ENCODE measurements at regions not wholly inside any gene's neighbourhood (a gene's known extent, or its start where the extent isn't known, plus 50 kb on each side); places are given as distances from the start of the nearest gene placed in this dataset.

- ChIA-PET POLR2A (interaction anchor here (0.7 kb wide), 1 partner anchor 556 kb away, joined by 3 read pairs; no protein-coding TSS in a partner anchor), CTCF (no interaction called here)
- Mint-ChIP-seq H3K27ac (ENCODE audit: low read depth, unreplicated experiment) (no peak overlapping the region), H3K36me3 (ENCODE audit: insufficient read depth, unreplicated experiment) (no peaks in the 10 kb centered on the region), H3K4me1 (ENCODE audit: insufficient read depth, unreplicated experiment) (peaks cover 19% of the 10 kb centered on the region), H3K27me3 (ENCODE audit: insufficient read depth, unreplicated experiment) (no peaks in the 10 kb centered on the region), H3K4me3 (ENCODE audit: unreplicated experiment) (no peak overlapping the region), H3K9me3 (ENCODE audit: unreplicated experiment) (no peaks in the 10 kb centered on the region)
- no TSS peak for BruUV-seq (replicated peaks)
- intact Hi-C loops (cut with micrococcal nuclease): no loop called here
- no peak for TF ChIP-seq CTCF (IDR thresholded peaks at IDR 0.05; ENCODE audit: unreplicated experiment)
- no peak for DNase-seq (ENCODE audit: unreplicated experiment)
These were observed 286.3 kb upstream of the DACH1 start for GRCh38 chr13:72153272-72153671.

- intact Hi-C loops (cut with micrococcal nuclease): no loop called here
- Mint-ChIP-seq H3K4me1 (ENCODE audit: insufficient read depth, unreplicated experiment) (peaks cover 19% of the 10 kb centered on the region), H3K27ac (ENCODE audit: low read depth, unreplicated experiment) (peak overlapping the region; percentile 43), H3K36me3 (ENCODE audit: insufficient read depth, unreplicated experiment) (no peaks in the 10 kb centered on the region), H3K9me3 (ENCODE audit: unreplicated experiment) (no peaks in the 10 kb centered on the region), H3K4me3 (ENCODE audit: unreplicated experiment) (no peak overlapping the region), H3K27me3 (ENCODE audit: insufficient read depth, unreplicated experiment) (no peaks in the 10 kb centered on the region)
- no peak for DNase-seq (ENCODE audit: unreplicated experiment)
- POLR2A ChIA-PET: interaction anchor here (1.0 to 1.3 kb wide), 3 partner anchors 9 to 21 kb away, joined by 3 to 5 read pairs (median 4); no protein-coding TSS in a partner anchor
- no peak for TF ChIP-seq CTCF (IDR thresholded peaks at IDR 0.05; ENCODE audit: unreplicated experiment)
- BruUV-seq (replicated peaks): no TSS peak
- CTCF ChIA-PET: interaction anchor here (1.0 kb wide), 1 partner anchor 23 kb away, joined by 3 read pairs; no protein-coding TSS in a partner anchor
These were observed 284.2 kb upstream of the DACH1 start for GRCh38 chr13:72151241-72151640.

- no peaks in the 10 kb centered on the region for H3K36me3 Mint-ChIP-seq (ENCODE audit: insufficient read depth, unreplicated experiment)
- CTCF ChIA-PET: interaction anchor here (1.0 kb wide), 1 partner anchor 24 kb away, joined by 3 read pairs; no protein-coding TSS in a partner anchor
- peaks cover 19% of the 10 kb centered on the region for H3K4me1 Mint-ChIP-seq (ENCODE audit: insufficient read depth, unreplicated experiment)
- no peaks in the 10 kb centered on the region for H3K27me3 Mint-ChIP-seq (ENCODE audit: insufficient read depth, unreplicated experiment)
- H3K4me3 Mint-ChIP-seq (ENCODE audit: unreplicated experiment): no peak overlapping the region
- intact Hi-C loops (cut with micrococcal nuclease): no loop called here
- DNase-seq (ENCODE audit: unreplicated experiment): no peak
- H3K9me3 Mint-ChIP-seq (ENCODE audit: unreplicated experiment): no peaks in the 10 kb centered on the region
- TF ChIP-seq CTCF (IDR thresholded peaks at IDR 0.05; ENCODE audit: unreplicated experiment): no peak
- BruUV-seq (replicated peaks): no TSS peak
- POLR2A ChIA-PET: interaction anchor here (0.6 to 1.3 kb wide), 3 partner anchors 10 to 113 kb away, joined by 3 to 5 read pairs (median 3); no protein-coding TSS in a partner anchor
- peak overlapping the region; percentile 43 for H3K27ac Mint-ChIP-seq (ENCODE audit: low read depth, unreplicated experiment)
These were observed 283.5 kb upstream of the DACH1 start for GRCh38 chr13:72150502-72150901.

GRCh38 chr13:72149701-72150100 is 282.7 kb upstream of the DACH1 start:
- Mint-ChIP-seq H3K27me3 (ENCODE audit: insufficient read depth, unreplicated experiment) (no peaks in the 10 kb centered on the region), H3K4me3 (ENCODE audit: unreplicated experiment) (no peak overlapping the region), H3K27ac (ENCODE audit: low read depth, unreplicated experiment) (no peak overlapping the region), H3K36me3 (ENCODE audit: insufficient read depth, unreplicated experiment) (no peaks in the 10 kb centered on the region), H3K9me3 (ENCODE audit: unreplicated experiment) (no peaks in the 10 kb centered on the region), H3K4me1 (ENCODE audit: insufficient read depth, unreplicated experiment) (peaks cover 22% of the 10 kb centered on the region)
- no peak for DNase-seq (ENCODE audit: unreplicated experiment)
- no TSS peak for BruUV-seq (replicated peaks)
- POLR2A ChIA-PET: no interaction called here
- CTCF ChIA-PET: no interaction called here
- no peak for TF ChIP-seq CTCF (IDR thresholded peaks at IDR 0.05; ENCODE audit: unreplicated experiment)
- intact Hi-C loops (cut with micrococcal nuclease): no loop called here

Data from MCF 10A (cell line).